RPMI7951 (cell line): ENCODE measurements at regions not wholly inside any gene's neighbourhood (a gene's known extent, or its start where the extent isn't known, plus 50 kb on each side); places are given as distances from the start of the nearest gene placed in this dataset.
A peak's percentile ranks its signal among the peaks of the same experiment; 100 is the strongest.
"Not testable (repeated sequence)": the region's sequence is repeated elsewhere in the genome, so short reads cannot be mapped to it uniquely, and the experiment has no call there.

Source experiments
- DNase-seq: peaks from one replicate; pipeline ENCODE4 v3.0.0-alpha.2; 2012; ENCODE audit warnings: low read depth

DNA sequence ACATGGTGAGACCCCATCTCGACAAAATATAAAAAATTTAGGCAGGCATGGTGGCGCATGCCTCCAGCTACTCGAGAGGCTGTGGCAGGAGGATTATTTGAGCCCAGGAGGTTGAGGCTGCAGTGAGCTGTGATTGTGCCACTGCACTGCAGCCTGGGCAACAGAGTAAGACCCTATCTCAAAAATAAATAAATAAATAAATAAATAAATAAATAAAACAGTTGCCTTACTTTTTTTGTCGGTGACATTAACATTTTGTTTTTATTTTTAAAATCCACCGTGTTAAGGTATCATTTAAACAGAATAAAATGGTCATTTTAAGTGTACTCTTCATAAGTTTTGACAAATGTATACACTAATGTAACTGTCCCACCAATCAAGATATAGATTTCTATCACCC is 57.0 kb downstream of the RASL11A start:
- no peak for DNase-seq

DNA sequence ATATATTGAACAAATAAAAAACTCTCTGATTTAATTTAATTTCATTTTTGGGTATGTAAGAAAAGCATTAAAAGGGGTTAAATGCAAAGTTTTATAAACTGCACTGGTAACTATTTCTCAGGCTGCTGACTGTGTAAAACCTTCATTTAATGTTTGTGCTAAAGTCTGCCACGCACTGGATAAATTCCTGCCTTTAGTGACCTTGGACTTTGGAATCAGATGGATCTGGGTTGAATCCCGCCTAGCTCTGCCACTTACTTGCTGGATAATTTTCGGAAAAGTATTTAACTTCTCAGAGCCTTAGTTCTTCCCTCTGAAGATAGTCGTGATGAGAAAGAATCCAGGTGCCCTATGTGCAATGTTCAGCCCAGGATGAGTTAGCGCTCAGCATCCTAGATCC is 58.6 kb downstream of the RASL11A start:
- DNase-seq = no peak

DNA sequence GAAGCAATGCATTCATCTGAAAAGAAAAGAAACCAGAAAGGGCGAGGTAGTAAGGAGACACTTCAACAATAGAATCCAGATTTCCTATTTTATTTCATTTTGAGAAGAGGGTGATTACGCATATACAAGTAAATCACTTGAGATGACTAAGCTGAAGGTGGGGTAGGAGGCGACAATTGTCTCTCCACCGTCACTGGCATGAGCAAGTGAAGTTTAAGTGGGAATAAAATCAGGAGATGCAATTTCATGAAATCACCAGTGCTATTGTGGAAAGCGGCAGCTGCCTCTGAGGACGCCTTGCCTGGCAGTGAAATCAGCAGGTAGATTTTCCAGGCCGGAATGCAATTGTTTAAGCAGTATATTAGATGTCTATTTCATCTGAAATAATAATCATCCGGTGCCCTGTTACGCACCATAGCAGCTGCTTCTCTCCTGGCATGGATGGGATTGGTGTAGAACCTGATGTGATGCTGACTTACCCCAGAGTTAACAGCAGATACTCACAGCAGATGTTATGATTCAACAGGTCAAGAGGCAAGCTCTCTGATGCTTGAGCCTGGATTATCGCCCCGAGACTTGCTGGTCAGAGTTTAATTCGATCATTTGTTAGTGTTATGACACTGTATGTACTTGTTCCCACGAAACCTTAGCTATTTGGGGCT is 64.3 kb downstream of the RASL11A start:
- DNase-seq = no peak

DNA sequence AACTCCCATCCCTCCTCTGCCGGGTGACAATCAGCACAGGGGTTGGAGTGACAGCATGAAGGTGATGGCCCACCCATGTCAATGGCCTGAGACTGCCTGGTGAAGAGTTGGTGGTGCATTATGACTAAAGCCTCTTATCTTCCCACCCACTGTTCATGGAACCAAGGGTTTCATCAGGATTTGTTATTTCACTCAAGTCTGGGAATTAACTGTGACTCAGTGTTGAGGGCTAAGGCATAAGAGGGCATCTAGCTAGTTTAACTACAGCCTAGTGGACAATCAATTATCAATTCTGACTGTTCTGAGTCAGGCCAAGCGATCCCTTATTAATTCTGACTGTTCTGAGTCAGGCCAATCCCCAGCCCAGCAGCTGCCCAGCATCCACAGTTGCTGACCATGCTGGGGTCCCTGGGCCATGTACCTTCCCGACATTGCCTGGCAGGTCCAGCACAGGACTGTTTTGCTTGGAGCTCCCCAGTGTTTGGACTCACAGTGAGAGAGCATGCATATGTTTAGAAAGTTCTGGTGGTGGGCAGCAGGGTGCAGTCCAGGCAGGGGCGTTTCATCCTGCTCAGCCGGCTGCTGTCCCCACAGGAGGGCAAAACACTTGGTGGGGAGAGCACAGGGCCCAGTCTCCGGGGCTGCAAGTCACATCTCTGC is 65.5 kb downstream of the RASL11A start:
- no peak for DNase-seq

DNA sequence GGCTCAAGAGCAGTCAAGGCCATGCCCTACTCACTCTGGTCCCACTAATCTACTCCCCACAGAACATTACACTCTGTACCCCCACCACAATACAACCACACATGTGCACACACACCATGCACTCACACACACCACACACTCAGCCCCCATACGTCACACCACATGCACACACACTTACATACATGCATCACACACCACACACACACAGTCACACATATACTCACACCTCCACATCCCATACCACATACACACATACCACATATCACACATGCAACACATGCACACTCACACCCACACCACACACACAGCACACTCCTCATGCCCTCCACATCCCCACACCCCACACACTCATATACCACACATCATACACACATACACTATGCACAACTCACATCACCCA is 67.6 kb downstream of the RASL11A start:
- no peak for DNase-seq

- peak; percentile 14 for DNase-seq
Observed at GRCh38 chr13:27338816-27339215, 68.2 kb downstream of the RASL11A start.

DNA sequence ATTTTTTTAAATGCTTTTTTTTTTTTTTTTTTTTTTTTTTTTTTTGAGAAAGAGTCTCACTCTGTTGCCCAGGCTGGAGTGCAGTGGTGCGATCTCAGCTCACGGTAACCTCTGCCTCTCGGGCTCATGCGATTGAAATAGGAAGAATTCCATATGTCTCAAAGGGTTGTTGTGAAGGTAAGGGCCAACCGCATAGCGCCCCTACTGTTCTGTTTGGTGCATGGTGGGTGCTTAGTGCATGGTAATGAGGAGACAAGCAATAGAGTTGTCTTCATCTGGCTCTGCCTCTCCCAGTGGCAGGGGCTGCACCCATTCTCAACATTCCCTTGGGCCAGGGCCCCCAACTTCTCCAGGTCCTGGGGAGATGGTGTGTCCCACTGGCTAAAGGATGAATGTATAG is 68.7 kb downstream of the RASL11A start:
- DNase-seq = peak; percentile 42

DNA sequence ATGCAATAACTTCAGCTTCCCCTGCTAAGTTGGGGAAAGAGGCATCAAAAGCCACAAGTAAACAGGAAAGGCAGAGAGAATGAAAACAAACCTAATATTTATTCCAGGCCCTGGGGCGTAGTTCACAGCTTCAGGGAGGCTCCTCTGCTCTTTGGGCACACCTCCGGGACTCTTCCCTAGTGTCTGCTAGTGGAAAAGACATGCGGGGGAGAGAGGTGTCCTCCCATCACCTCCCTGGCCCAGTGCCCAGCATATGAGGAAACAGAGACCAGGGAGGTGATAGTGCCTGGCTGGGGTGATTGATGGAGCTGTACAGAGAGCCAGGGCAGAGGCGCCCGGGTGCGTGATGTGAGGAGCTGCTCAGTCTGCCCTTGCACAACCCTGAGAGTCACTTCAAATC is 71.0 kb downstream of the RASL11A start:
- DNase-seq = no peak

DNA sequence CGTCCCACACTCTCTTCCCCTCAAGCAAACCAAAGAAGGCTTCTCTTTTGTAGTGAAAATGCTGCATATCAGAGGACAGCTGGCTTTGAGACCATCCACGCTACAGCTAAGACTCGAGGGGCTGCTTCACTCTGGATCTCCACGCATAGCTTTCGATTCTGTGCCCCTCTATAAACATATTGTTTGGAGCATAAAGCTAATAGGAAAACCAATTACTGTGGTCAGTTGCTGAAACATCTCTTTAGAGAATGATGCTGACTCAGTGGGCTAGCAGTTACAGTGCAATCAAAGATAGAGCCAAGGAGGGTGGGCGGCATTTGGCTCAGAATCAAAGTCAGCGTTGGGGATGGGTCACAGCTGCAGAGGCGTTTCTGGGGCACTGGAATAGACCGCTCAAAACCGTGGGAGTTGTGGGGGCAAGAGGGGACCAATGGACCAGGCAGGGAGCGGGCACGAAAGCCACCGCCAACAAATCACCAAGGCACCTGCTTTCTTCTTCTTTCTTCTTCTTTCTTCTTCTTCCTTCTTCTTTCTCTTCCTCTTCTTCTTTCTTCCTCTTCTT is 76.7 kb downstream of the RASL11A start:
- no peak for DNase-seq

DNA sequence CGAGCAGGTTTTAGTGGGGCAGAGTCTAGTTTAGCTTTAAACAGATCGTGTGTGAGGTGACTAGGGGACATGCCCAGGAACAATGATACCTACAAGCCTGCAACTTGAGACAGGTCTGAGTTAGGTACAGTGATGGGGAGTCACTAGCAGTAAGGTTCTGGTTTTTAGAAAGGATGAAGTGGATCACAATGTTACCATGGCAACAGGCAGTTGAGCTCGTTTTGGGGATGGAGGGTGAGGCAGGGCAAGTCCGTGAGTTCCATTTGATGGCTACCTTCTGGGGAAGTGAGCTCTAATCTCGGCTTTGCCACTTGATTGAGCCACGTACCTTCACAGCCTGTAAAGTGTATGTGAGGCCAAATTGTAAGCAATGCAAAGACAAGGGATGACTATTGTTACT is 76.0 kb upstream of the GTF3A start:
- no peak for DNase-seq

GRCh38 chr13:27349458-27349857 is 75.0 kb upstream of the GTF3A start:
- peak; percentile 35 for DNase-seq

DNA sequence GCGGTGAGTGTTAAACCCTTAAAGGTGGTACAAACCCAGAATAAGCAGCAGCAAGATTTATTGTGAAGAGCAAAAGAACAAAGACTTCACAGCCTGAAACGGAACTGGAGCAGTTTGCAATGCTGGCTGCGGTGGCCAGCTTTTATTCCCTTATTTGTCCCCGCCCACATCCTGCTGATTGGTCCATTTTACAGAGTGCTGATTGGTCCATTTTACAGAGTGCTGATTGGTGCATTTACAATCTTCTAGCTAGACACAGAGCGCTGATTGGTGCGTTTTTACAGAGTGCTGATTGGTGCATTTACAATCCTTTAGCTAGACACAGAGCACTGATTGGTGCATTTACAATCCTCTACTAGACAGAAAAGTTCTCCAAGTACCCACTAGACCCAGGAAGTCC is 73.6 kb upstream of the GTF3A start:
- DNase-seq = not testable (repeated sequence)

- no peak for DNase-seq
Observed at GRCh38 chr13:27352698-27353097, 71.7 kb upstream of the GTF3A start.

DNA sequence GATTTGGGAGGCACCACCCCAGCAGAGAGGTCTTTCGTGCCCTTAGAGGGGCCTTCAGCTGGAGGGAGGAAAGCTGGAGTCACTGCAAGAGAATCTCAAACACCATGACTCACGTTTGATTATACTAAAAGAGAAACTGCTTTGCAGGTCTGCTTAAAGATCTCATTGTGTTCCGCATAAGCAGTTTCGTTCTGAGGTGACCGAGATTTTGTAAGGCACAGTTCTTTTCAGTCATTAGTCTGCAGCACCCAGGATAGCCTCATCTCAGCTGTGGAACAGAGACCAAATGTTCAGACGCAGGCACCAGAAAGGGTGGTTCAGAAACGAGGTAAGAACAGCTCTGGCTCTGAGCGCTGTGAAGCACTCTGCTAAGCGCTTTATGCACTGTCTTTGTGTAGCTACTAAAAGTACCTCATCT is 71.2 kb upstream of the GTF3A start:
- DNase-seq = peak; percentile 64

DNA sequence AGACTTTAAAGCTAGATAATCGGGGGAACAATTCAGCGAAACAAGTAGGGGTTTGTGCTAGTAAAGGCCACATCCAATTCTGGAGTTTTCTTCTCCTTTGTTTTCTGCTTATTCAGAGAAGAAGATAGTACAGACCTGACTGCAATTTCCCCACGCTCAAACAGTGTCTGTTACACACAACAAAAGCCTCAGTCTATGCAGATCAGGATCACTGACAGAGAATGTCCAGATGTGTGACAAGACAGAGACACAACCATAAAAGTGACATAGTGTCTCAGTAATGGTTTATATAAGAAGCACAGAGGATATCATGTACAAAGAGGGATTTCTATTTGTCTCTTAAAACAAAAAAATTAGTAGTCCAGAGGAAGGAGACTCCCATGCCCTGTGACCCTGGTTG is 70.7 kb upstream of the GTF3A start:
- DNase-seq = no peak

DNA sequence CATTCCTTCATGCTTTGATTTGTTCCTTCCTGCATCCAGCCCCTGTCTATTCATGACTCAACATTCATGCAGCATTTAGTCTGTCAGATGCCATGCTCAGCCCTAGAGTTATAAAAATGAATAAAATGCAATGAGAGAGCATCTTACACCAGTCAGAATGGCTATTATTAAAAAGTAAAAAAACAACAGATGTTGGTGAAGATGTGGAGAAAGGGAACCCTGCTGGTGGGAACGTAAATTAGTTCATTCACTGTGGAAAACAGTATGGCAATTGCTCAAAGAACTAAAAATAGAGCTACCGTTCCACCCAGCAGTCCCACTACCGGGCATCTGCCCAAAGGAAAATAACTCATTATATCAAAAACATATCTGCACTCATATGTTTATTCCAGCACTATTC is 70.0 kb upstream of the GTF3A start:
- no peak for DNase-seq

GRCh38 chr13:27355894-27356293 is 68.5 kb upstream of the GTF3A start:
- DNase-seq = no peak

GRCh38 chr13:27358420-27358819 is 66.0 kb upstream of the GTF3A start:
- DNase-seq = no peak

GRCh38 chr13:27359199-27359821 is 65.1 kb upstream of the GTF3A start:
- peak; percentile 44 for DNase-seq

GRCh38 chr13:27360562-27360961 is 63.9 kb upstream of the GTF3A start:
- DNase-seq = no peak

DNA sequence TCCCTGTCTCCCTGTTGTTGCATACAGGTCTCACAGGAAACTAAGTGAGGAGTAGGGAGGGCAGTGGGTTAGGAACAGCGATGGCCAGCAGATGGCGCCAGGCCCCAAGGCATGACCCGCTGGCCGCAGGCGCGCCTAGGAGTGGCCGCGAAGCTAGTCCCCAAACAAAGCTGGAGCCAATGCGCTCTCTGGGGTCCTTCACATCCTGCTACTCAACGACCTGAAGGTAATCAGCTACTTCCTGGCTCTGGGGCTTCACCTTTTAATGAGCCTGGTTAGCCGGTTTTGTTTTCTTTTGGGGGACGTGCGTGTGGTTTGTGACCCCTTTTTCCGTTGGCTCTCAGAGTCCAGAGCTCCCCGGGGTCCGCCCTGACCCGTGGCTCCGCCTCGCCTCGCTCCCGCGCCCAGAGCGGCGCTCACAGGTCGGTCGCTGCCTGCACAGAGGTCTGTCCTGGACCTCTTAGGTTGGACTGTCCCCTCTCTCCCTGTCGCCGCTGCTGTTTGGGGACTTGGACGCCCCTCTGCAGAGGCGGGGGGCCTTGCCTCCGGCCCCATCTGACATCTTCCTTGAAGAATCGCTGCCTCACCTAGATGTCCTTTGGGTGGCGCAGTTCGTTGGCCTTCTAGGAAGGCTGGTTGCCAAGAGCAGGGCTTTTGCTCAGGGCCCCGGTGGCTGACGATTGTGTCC is 62.2 kb upstream of the GTF3A start:
- peak; percentile 64 for DNase-seq

- not testable (repeated sequence) for DNase-seq
Observed at GRCh38 chr13:27363637-27364036, 60.8 kb upstream of the GTF3A start.
